Activated T-helper 1 cell treated with anti-CD3 and anti-CD28 coated beads, Interleukin-12 subunit alpha, Interleukin-12 subunit beta, Interleukin-2, Interleukin-4 antibody, amounts not matched to agents 30 ng/mL and 10 ng/mL and 1 ng/mL, durations not matched to agents 14 hours and 24 hours and 36 hours (primary cell): ENCODE measurements at regions not wholly inside any gene's neighbourhood (a gene's known extent, or its start where the extent isn't known, plus 50 kb on each side); places are given as distances from the start of the nearest gene placed in this dataset.
"Not testable (repeated sequence)": the region's sequence is repeated elsewhere in the genome, so short reads cannot be mapped to it uniquely, and the experiment has no call there.

Source experiments
- DNase-seq: peaks from one replicate; pipeline ENCODE4 v3.0.0; 2021; ENCODE audit warnings: low spot score
- H3K27ac Mint-ChIP-seq: one replicate; pipeline ENCODE4 v1.8.0; 2021; ENCODE audit warnings: mild to moderate bottlenecking, mixed read lengths
- H3K27me3 Mint-ChIP-seq: one replicate; pipeline ENCODE4 v1.8.0; 2022; ENCODE audit warnings: mild to moderate bottlenecking, moderate library complexity, mixed read lengths; ENCODE audit not compliant: insufficient read depth
- H3K36me3 Mint-ChIP-seq: one replicate; pipeline ENCODE4 v1.8.0; 2021; ENCODE audit warnings: low read depth, mixed read lengths
- H3K4me1 Mint-ChIP-seq: one replicate; pipeline ENCODE4 v1.8.0; 2021; ENCODE audit warnings: low read depth, mixed read lengths
- H3K4me3 Mint-ChIP-seq: one replicate; pipeline ENCODE4 v1.8.0; 2021; ENCODE audit warnings: mild to moderate bottlenecking, moderate library complexity, mixed read lengths
- H3K9me3 Mint-ChIP-seq: one replicate; pipeline ENCODE4 v1.8.0; 2021; ENCODE audit warnings: mixed read lengths
- intact Hi-C: fragments of 100-400 bp; cut with micrococcal nuclease; formaldehyde crosslinking; loops from one replicate; pipeline ENCODE4 v1.15.1; 2024

DNA sequence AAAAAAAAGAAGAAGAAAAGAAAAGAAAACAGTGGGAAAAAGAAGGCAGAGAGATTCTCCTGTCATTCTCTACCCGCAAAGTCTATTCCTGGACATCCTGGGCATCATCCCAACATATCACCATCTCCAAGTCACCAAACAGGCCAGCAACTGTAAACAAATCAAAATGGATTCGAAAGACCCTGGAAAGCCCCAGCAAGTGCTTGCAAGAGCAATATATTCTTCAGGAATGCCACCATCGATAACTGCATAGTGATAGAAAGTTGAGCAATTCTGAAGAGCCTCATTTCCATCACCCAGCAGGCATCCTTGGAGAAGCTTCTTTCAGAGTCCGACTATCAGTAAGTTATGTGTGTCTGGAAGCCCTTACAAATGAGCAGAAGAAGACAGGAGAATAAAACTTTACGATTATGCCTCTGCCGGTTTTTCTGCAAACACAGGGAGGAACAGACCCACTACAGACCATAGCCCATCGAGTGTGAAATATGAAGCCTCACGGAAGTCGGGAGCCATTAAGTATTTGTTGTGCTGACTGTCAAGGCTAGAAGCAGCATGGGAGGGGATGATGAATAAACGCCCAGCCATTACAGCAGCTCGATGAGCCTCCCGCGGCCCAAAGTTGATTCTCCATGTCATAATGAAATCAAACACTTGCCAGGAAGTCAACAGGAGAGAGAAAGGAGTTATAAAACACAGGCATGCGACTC is 64.5 kb upstream of the SEC14L1 start:
- H3K4me3 Mint-ChIP-seq: no peak overlapping the region
- no peak overlapping the region for H3K27ac Mint-ChIP-seq
- DNase-seq: no peak
- intact Hi-C loops: no loop called here
- H3K36me3 Mint-ChIP-seq: no peaks in the 10 kb centered on the region
- no peaks in the 10 kb centered on the region for H3K4me1 Mint-ChIP-seq
- no peaks in the 10 kb centered on the region for H3K9me3 Mint-ChIP-seq
- H3K27me3 Mint-ChIP-seq: peaks cover 22% of the 10 kb centered on the region

DNA sequence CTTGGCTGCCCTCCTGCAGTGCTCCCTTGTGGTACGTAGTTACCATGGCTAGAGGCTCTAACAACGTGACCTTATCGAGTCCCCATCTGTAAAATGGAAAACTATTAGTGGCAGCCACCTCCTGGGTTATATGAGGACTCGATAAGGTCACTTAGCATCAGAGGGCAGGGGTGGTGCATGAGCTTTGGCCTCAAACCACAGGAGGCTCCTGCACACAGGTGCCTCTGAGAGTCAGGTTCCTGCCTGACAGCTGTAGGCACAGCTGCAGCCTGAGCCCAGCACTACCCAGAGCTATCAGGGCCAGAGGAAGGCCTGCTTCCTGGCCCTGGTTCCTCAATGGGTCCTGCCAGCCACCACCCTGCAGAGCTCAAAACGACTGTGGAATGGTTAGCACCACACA is 57.2 kb upstream of the SEC14L1 start:
- H3K27me3 Mint-ChIP-seq: peaks cover 6% of the 10 kb centered on the region
- DNase-seq: no peak
- H3K4me3 Mint-ChIP-seq: no peak overlapping the region
- no peaks in the 10 kb centered on the region for H3K9me3 Mint-ChIP-seq
- intact Hi-C loops: no loop called here
- H3K27ac Mint-ChIP-seq: no peak overlapping the region
- peaks cover 15% of the 10 kb centered on the region for H3K4me1 Mint-ChIP-seq
- no peaks in the 10 kb centered on the region for H3K36me3 Mint-ChIP-seq

DNA sequence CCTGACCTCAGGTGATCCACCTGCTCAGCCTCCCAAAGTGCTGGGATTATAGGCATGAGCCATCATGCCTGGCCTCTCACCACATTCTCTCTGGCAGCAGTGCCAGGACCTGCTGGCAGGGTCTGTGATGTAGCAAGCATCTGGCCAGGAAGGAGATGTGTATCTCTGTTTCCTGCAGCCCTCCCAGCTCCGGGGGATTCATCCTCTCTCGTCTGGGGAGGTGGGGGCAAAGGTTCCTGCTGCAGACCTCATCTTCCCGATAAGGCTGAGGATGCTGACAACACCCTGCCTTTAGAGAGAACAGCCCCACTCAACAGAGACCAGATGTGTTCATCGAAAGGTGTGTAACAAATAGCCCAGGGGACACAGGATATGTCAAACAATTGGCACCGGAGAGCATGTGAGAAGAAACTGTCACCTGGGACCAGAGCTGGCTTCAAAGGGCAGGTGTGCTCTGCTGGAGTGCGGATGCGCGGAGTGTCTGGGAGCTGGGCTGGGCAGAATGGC is 54.8 kb upstream of the SEC14L1 start:
- Mint-ChIP-seq H3K27ac (peak overlapping the region; percentile 3), H3K27me3 (peaks cover 6% of the 10 kb centered on the region), H3K36me3 (peaks cover 8% of the 10 kb centered on the region), H3K4me3 (peak overlapping the region; percentile 20), H3K4me1 (peaks cover 27% of the 10 kb centered on the region), H3K9me3 (no peaks in the 10 kb centered on the region)
- no peak for DNase-seq
- intact Hi-C loops: loop anchor here (1.0 kb wide), 1 partner anchor 161 kb away; no protein-coding TSS in a partner anchor

DNA sequence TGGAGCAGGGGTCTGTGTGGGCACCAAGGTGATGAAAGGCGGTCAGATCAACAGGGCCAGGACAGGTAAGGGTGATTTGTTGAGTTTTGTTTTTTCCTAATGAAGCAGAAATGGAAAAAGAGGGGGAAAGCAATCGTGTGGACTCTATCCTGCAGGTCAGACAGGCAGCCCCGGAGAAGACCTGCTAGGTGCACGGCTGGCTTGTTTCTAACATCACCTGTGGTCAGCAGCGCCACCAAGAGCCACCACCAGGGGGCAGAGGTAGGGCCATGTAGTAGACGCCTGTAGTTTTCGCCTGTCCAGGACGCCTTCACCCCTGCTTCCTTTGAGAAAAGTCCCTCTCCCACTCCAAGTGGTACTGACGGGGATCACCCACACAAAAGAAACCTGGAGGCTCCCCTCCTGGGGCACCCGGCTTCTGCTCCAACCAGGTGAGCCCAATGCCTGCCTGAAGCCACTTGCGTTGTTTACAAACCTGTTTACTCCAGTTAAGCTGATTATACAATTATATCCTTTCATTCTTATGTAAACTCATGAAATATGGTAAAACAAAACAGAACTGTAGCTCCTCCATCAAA is 54.2 kb upstream of the SEC14L1 start:
- peaks cover 6% of the 10 kb centered on the region for H3K27me3 Mint-ChIP-seq
- peak overlapping the region; percentile 20 for H3K4me3 Mint-ChIP-seq
- intact Hi-C loops: loop anchor here (1.0 kb wide), 1 partner anchor 161 kb away; no protein-coding TSS in a partner anchor
- peaks cover 27% of the 10 kb centered on the region for H3K4me1 Mint-ChIP-seq
- DNase-seq: peak; percentile 74
- peak overlapping the region; percentile 3 for H3K27ac Mint-ChIP-seq
- H3K9me3 Mint-ChIP-seq: no peaks in the 10 kb centered on the region
- peaks cover 12% of the 10 kb centered on the region for H3K36me3 Mint-ChIP-seq

DNA sequence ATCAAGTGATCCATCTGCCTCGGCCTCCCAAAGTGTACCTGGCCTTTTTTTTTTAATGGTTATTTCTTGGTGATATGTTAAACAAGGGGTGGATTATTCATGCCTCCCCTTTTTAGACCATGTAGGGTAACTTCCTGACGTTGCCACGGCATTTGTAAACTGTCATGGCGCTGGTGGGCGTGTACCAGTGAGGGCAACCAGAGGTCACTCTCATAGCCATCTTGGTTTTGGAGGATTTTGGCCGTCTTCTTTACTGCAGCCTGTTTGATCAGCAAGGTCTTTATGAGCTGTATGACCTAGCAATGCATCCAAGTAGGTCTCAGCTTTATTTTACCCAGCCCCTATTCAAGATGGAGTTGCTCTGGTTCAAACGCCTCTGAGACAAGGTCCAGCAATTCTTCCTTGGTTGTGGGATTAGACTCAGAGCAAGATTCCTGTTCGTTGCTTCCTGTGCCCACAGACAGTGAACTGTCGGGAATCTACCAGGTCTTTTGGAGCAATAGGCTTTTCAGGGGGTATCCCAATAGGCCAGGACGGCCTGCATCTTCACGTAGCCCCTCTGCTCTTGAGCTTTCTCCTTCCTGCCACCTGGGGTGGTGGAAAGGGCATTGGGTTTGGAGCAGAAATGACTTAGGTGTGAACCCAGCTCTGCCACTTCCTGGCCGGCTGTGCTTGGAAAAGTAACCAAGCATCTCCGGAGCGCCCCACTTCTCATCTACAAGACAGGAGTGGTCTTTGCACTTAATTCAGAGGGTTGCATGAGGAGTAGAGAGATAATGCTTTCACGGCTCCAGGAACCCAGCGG is 52.9 kb upstream of the SEC14L1 start:
- Mint-ChIP-seq H3K4me3 (peak overlapping the region; percentile 91), H3K4me1 (peaks cover 33% of the 10 kb centered on the region), H3K9me3 (no peaks in the 10 kb centered on the region), H3K36me3 (peaks cover 20% of the 10 kb centered on the region), H3K27me3 (peaks cover 3% of the 10 kb centered on the region), H3K27ac (peak overlapping the region; percentile 94)
- intact Hi-C loops: loop anchor here (1.0 to 2.0 kb wide), 5 partner anchors 8 to 351 kb away; partner anchors contain the start of genes SEC14L1 and SRSF2
- DNase-seq: no peak

- DNase-seq: peak; percentile 84
- Mint-ChIP-seq H3K36me3 (peaks cover 27% of the 10 kb centered on the region), H3K4me3 (peak overlapping the region; percentile 91), H3K4me1 (peaks cover 39% of the 10 kb centered on the region), H3K27ac (peak overlapping the region; percentile 94), H3K27me3 (peaks cover 3% of the 10 kb centered on the region), H3K9me3 (no peaks in the 10 kb centered on the region)
- intact Hi-C loops: loop anchor here (1.0 to 2.0 kb wide), 5 partner anchors 8 to 352 kb away; partner anchors contain the start of genes SEC14L1 and SRSF2
These were observed 52.2 kb upstream of the SEC14L1 start for GRCh38 chr17:77088455-77089123.

DNA sequence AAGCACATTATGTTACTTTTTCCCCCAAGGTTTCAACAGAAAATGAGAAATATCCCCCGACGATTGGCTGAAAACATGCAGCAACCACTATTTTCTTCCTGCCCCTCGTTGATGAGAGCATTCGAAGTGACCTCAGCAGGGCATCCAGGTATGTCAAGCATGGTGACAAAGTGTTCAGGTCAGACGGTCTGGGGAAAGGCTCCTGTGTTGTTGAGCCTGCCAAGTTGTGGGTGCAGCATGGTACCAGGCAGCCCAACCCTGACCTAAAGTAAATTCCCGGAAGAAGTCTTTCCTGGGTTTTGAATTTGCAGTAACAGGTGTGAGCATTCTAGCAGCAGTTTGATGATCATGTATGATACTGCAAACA is 51.7 kb upstream of the SEC14L1 start:
- H3K4me1 Mint-ChIP-seq: peaks cover 39% of the 10 kb centered on the region

DNA sequence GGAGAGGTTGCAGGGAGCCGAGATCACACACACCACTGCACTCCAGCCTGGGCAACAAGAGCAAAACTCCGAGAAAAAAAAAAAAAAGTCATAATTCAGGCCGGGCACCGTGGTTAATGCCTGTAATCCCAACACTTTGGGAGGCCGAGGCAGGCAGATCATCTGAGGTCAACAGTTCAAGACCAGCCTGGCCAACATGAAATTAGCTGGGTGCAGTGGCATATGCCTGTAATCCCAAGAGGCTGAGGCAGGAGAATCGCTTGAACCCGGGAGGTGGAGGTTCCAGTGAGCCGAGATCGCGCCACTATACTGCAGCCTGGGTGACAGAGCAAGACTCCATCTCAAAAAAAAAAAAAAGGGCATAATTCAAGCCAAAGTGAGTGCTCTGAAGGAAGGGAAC is 50.8 kb upstream of the SEC14L1 start:
- not testable (repeated sequence) for DNase-seq, H3K27me3 Mint-ChIP-seq, H3K9me3 Mint-ChIP-seq
- Mint-ChIP-seq H3K27ac (peak overlapping the region; percentile 94), H3K4me3 (peak overlapping the region; percentile 91), H3K4me1 (peaks cover 42% of the 10 kb centered on the region), H3K36me3 (peaks cover 33% of the 10 kb centered on the region)
- intact Hi-C loops: loop anchor here (2.0 kb wide), 3 partner anchors 39 to 353 kb away; partner anchors contain the start of gene SRSF2

More for the DNA sequence above, 51.7 kb upstream of the SEC14L1 start:
- Mint-ChIP-seq H3K27ac (peak overlapping the region; percentile 94), H3K9me3 (no peaks in the 10 kb centered on the region), H3K27me3 (peaks cover 3% of the 10 kb centered on the region), H3K36me3 (peaks cover 30% of the 10 kb centered on the region), H3K4me3 (peak overlapping the region; percentile 91)
- no peak for DNase-seq
- intact Hi-C loops: loop anchor here (2.0 kb wide), 3 partner anchors 40 to 352 kb away; partner anchors contain the start of gene SRSF2

- peaks cover 45% of the 10 kb centered on the region for H3K4me1 Mint-ChIP-seq
- DNase-seq: no peak
- no peaks in the 10 kb centered on the region for H3K27me3 Mint-ChIP-seq
- H3K36me3 Mint-ChIP-seq: peaks cover 38% of the 10 kb centered on the region
- intact Hi-C loops: no loop called here
- H3K9me3 Mint-ChIP-seq: no peaks in the 10 kb centered on the region
- H3K27ac Mint-ChIP-seq: peak overlapping the region; percentile 65
- H3K4me3 Mint-ChIP-seq: peak overlapping the region; percentile 91
These were observed 50.3 kb upstream of the SEC14L1 start for GRCh38 chr17:77090476-77090875.
